Right cardiac atrium (tissue), 5 donors: ENCODE measurements at regions not wholly inside any gene's neighbourhood (a gene's known extent, or its start where the extent isn't known, plus 50 kb on each side); places are given as distances from the start of the nearest gene placed in this dataset.

Experiments
- ATAC-seq, 2 donors: fragments of 200-7000 bp; cut with Tn5 transposase; one replicate each; pipeline versions ENCODE4 v1.8.0 to v1.9.1; 2020; ENCODE audit warnings: moderate library complexity in 2 of 2, mild to moderate bottlenecking in 1 of 2
- DNase-seq, 3 donors: peaks; one replicate each; pipeline ENCODE4 v3.0.0-alpha.2; 2020
- H3K27ac ChIP-seq: one replicate; pipeline ENCODE4 v1.5.1; 2013; ENCODE audit warnings: mild to moderate bottlenecking, low read length, control low read depth, moderate library complexity
- H3K27me3 ChIP-seq: one replicate; pipeline ENCODE4 v1.6.1; 2013; ENCODE audit not compliant: control insufficient read depth, insufficient read depth
- H3K4me1 ChIP-seq: one replicate; pipeline ENCODE4 v1.6.1; 2013; ENCODE audit warnings: low read length; ENCODE audit not compliant: control insufficient read depth, insufficient read depth
- H3K4me3 ChIP-seq: one replicate; pipeline ENCODE4 v1.5.1; 2013; ENCODE audit warnings: low read length, control low read depth
- H3K9me3 ChIP-seq: one replicate; pipeline ENCODE4 v1.6.1; 2013; ENCODE audit warnings: low read length; ENCODE audit not compliant: control insufficient read depth
- WGBS: extraction: QIAGEN DNeasy Blood & Tissue Kit; methylation state at CpG from one replicate; pipeline ENCODE4 v1.1.7; 2013; 5-methylcytosine and 5-hydroxymethylcytosine counted together
- intact Hi-C, 4 donors: fragments of 100-400 bp; cut with DNase I; formaldehyde crosslinking; loops; one replicate each; pipeline versions ENCODE4 v1.11.0 to v1.14.0; 2022 to 2023
- donor health status: healthy with polysubstance abuse.
- donor health status: DM: no; HTN: yes; CAD: no.
- donor health status: DM: no; HTN: no; CAD: no.
- donor health status: DM: no; HTN: yes; CAD: no; lungs with severe emphysema.
- donor health status: DM: yes; HTN: yes; CAD: no.

- WGBS: 74% methylated on average over 1 of the region's 1 CpG
- no peak for DNase-seq
- ATAC-seq: no peak
These were observed 117.9 kb upstream of the AGR3 start for GRCh38 chr7:16999541-17000267.

GRCh38 chr7:17005271-17005670 lies 123.5 kb upstream of the AGR3 start:
- intact Hi-C loops: no loop called here
- no peak overlapping the region for H3K27ac ChIP-seq
- no peaks in the 10 kb centered on the region for H3K4me1 ChIP-seq
- H3K27me3 ChIP-seq: no peaks in the 10 kb centered on the region
- WGBS: 55% methylated on average over 4 of the region's 4 CpGs
- DNase-seq (no peak), ATAC-seq (no peak)
- no peaks in the 10 kb centered on the region for H3K9me3 ChIP-seq
- no peak overlapping the region for H3K4me3 ChIP-seq

More at GRCh38 chr7:16999541-17000267, 117.9 kb upstream of the AGR3 start:
- Histone ChIP-seq H3K9me3 (no peaks in the 10 kb centered on the region), H3K27me3 (no peaks in the 10 kb centered on the region), H3K4me3 (no peak overlapping the region), H3K27ac (no peak overlapping the region), H3K4me1 (no peaks in the 10 kb centered on the region)
- intact Hi-C loops: loop anchor here in 1 of 4 donors (10.0 kb wide), 1 partner anchor 305 kb away; no protein-coding TSS in a partner anchor

- H3K27ac ChIP-seq: no peak overlapping the region
- H3K4me3 ChIP-seq: no peak overlapping the region
- H3K27me3 ChIP-seq: no peaks in the 10 kb centered on the region
- DNase-seq (no peak), ATAC-seq (no peak)
- H3K9me3 ChIP-seq: no peaks in the 10 kb centered on the region
- WGBS: 97% methylated on average over 2 of the region's 2 CpGs
- no peaks in the 10 kb centered on the region for H3K4me1 ChIP-seq
- intact Hi-C loops: no loop called here
These were observed 126.1 kb upstream of the AGR3 start for GRCh38 chr7:17007841-17008240.

- no peak for DNase-seq
- H3K27ac ChIP-seq: no peak overlapping the region
- H3K9me3 ChIP-seq: no peaks in the 10 kb centered on the region
- H3K4me1 ChIP-seq: no peaks in the 10 kb centered on the region
- intact Hi-C loops: no loop called here
- no peaks in the 10 kb centered on the region for H3K27me3 ChIP-seq
- 43% methylated on average over 4 of the region's 4 CpGs for WGBS
- no peak overlapping the region for H3K4me3 ChIP-seq
- ATAC-seq: peak; percentile 60 to 77
These were observed 127.4 kb upstream of the AGR3 start for GRCh38 chr7:17009007-17009719.

- Histone ChIP-seq H3K27me3 (no peaks in the 10 kb centered on the region), H3K4me1 (no peaks in the 10 kb centered on the region), H3K27ac (no peak overlapping the region), H3K9me3 (no peaks in the 10 kb centered on the region), H3K4me3 (no peak overlapping the region)
- intact Hi-C loops: no loop called here
- no peak for DNase-seq
- 83% methylated on average over 1 of the region's 1 CpG for WGBS
- ATAC-seq: no peak
These were observed 128.2 kb upstream of the AGR3 start for GRCh38 chr7:17009933-17010332.

- intact Hi-C loops: no loop called here
- WGBS: 58% methylated on average over 2 of the region's 2 CpGs
- Histone ChIP-seq H3K9me3 (no peaks in the 10 kb centered on the region), H3K27me3 (no peaks in the 10 kb centered on the region), H3K27ac (no peak overlapping the region), H3K4me1 (no peaks in the 10 kb centered on the region), H3K4me3 (no peak overlapping the region)
- ATAC-seq (no peak), DNase-seq (no peak)
These were observed 129.0 kb upstream of the AGR3 start for GRCh38 chr7:17010637-17011300.

GRCh38 chr7:17013204-17013603 lies 131.4 kb upstream of the AGR3 start:
- Histone ChIP-seq H3K9me3 (no peaks in the 10 kb centered on the region), H3K27ac (no peak overlapping the region), H3K4me1 (no peaks in the 10 kb centered on the region), H3K27me3 (no peaks in the 10 kb centered on the region), H3K4me3 (no peak overlapping the region)
- no peak for DNase-seq
- WGBS: 86% methylated on average over 3 of the region's 3 CpGs
- ATAC-seq: no peak
- intact Hi-C loops: no loop called here

GRCh38 chr7:17014686-17015085 lies 132.9 kb upstream of the AGR3 start:
- DNase-seq (no peak), ATAC-seq (no peak)
- no peaks in the 10 kb centered on the region for H3K27me3 ChIP-seq
- WGBS: 97% methylated on average over 8 of the region's 8 CpGs
- H3K27ac ChIP-seq: no peak overlapping the region
- H3K4me3 ChIP-seq: no peak overlapping the region
- H3K4me1 ChIP-seq: no peaks in the 10 kb centered on the region
- no peaks in the 10 kb centered on the region for H3K9me3 ChIP-seq
- intact Hi-C loops: no loop called here

GRCh38 chr7:17015598-17016031 lies 133.8 kb upstream of the AGR3 start:
- H3K27ac ChIP-seq: no peak overlapping the region
- WGBS: 41% methylated on average over 4 of the region's 4 CpGs
- ATAC-seq (peak in 1 of 2 donors; percentile 33), DNase-seq (no peak)
- no peak overlapping the region for H3K4me3 ChIP-seq
- H3K4me1 ChIP-seq: no peaks in the 10 kb centered on the region
- no peaks in the 10 kb centered on the region for H3K27me3 ChIP-seq
- no peaks in the 10 kb centered on the region for H3K9me3 ChIP-seq
- intact Hi-C loops: no loop called here

GRCh38 chr7:17016402-17017010 lies 134.7 kb upstream of the AGR3 start:
- intact Hi-C loops: no loop called here
- Histone ChIP-seq H3K4me3 (no peak overlapping the region), H3K4me1 (no peaks in the 10 kb centered on the region), H3K27me3 (no peaks in the 10 kb centered on the region), H3K27ac (no peak overlapping the region), H3K9me3 (no peaks in the 10 kb centered on the region)
- ATAC-seq: no peak
- DNase-seq: no peak
- 94% methylated on average over 2 of the region's 2 CpGs for WGBS

- no peak overlapping the region for H3K27ac ChIP-seq
- 74% methylated on average over 2 of the region's 2 CpGs for WGBS
- H3K27me3 ChIP-seq: no peaks in the 10 kb centered on the region
- DNase-seq: no peak
- no peaks in the 10 kb centered on the region for H3K4me1 ChIP-seq
- intact Hi-C loops: no loop called here
- H3K4me3 ChIP-seq: no peak overlapping the region
- H3K9me3 ChIP-seq: no peaks in the 10 kb centered on the region
- ATAC-seq: no peak
These were observed 137.3 kb upstream of the AGR3 start for GRCh38 chr7:17019106-17019505.
